ENCODE measurements at regions not wholly inside any gene's neighbourhood (a gene's known extent, or its start where the extent isn't known, plus 50 kb on each side); places are given as distances from the start of the nearest gene placed in this dataset.

- DNase-seq (ENCODE audit: low read depth) = peak; percentile 71
Observed at GRCh38 chr6:147621263-147621662, 112.8 kb downstream of the SAMD5 start.

GRCh38 chr6:147621961-147622360 is 113.5 kb downstream of the SAMD5 start:
- no peak for DNase-seq (ENCODE audit: low read depth)

- no peak for DNase-seq (ENCODE audit: low read depth)
Observed at GRCh38 chr6:147624946-147625515, 116.5 kb downstream of the SAMD5 start.

GRCh38 chr6:147625946-147626345 is 117.5 kb downstream of the SAMD5 start:
- no peak for DNase-seq (ENCODE audit: low read depth)

GRCh38 chr6:147627411-147627810 is 118.9 kb downstream of the SAMD5 start:
- DNase-seq (ENCODE audit: low read depth) = no peak

GRCh38 chr6:147633191-147633590 is 124.7 kb downstream of the SAMD5 start:
- no peak for DNase-seq (ENCODE audit: low read depth)

- no peak for DNase-seq (ENCODE audit: low read depth)
Observed at GRCh38 chr6:147637620-147638195, 129.2 kb downstream of the SAMD5 start.

- DNase-seq (ENCODE audit: low read depth) = no peak
Observed at GRCh38 chr6:147639279-147639678, 130.8 kb downstream of the SAMD5 start.

- DNase-seq (ENCODE audit: low read depth) = no peak
Observed at GRCh38 chr6:147640606-147641005, 132.1 kb downstream of the SAMD5 start.

- no peak for DNase-seq (ENCODE audit: low read depth)
Observed at GRCh38 chr6:147641511-147641910, 133.0 kb downstream of the SAMD5 start.

- no peak for DNase-seq (ENCODE audit: low read depth)
Observed at GRCh38 chr6:147642458-147642857, 134.0 kb downstream of the SAMD5 start.

- no peak for DNase-seq (ENCODE audit: low read depth)
Observed at GRCh38 chr6:147643341-147644200, 135.1 kb downstream of the SAMD5 start.

- no peak for DNase-seq (ENCODE audit: low read depth)
Observed at GRCh38 chr6:147648916-147649315, 140.4 kb downstream of the SAMD5 start.

GRCh38 chr6:147651249-147652063 is 143.0 kb downstream of the SAMD5 start:
- DNase-seq (ENCODE audit: low read depth) = no peak

- no peak for DNase-seq (ENCODE audit: low read depth)
Observed at GRCh38 chr6:147653631-147654030, 145.1 kb downstream of the SAMD5 start.

GRCh38 chr6:147654103-147654845 is 145.8 kb downstream of the SAMD5 start:
- no peak for DNase-seq (ENCODE audit: low read depth)

GRCh38 chr6:147660334-147661311 is 152.1 kb downstream of the SAMD5 start:
- DNase-seq (ENCODE audit: low read depth) = no peak

- no peak for DNase-seq (ENCODE audit: low read depth)
Observed at GRCh38 chr6:147662646-147663045, 154.2 kb downstream of the SAMD5 start.

- no peak for DNase-seq (ENCODE audit: low read depth)
Observed at GRCh38 chr6:147664092-147664491, 155.6 kb downstream of the SAMD5 start.

- DNase-seq (ENCODE audit: low read depth) = no peak
Observed at GRCh38 chr6:147666255-147666654, 157.8 kb downstream of the SAMD5 start.

Data from forelimb muscle (tissue), 1 donor.